Trophoblast cell (in vitro differentiated cells and primary cell): ENCODE measurements at regions not wholly inside any gene's neighbourhood (a gene's known extent, or its start where the extent isn't known, plus 50 kb on each side); places are given as distances from the start of the nearest gene placed in this dataset.
A peak's percentile ranks its signal among the peaks of the same experiment; 100 is the strongest.
"Not testable (repeated sequence)": the region's sequence is repeated elsewhere in the genome, so short reads cannot be mapped to it uniquely, and the experiment has no call there.

Experiments
- DNase-seq, 2 donors: peaks; one replicate each; pipeline ENCODE4 v3.0.0-alpha.2; 2016
- H2AFZ ChIP-seq: 2 replicates; pipeline ENCODE4 v1.6.1; 2013; ENCODE audit warnings: low read length, moderate library complexity, mild to moderate bottlenecking; ENCODE audit not compliant: insufficient read depth, poor library complexity
- H2AK5ac ChIP-seq: 2 replicates; pipeline ENCODE4 v1.6.1; 2013; ENCODE audit warnings: mild to moderate bottlenecking, low read length
- H2BK120ac ChIP-seq: 2 replicates; pipeline ENCODE4 v1.6.1; 2013; ENCODE audit warnings: low read length, mild to moderate bottlenecking, moderate library complexity; ENCODE audit not compliant: insufficient read depth, poor library complexity
- H2BK12ac ChIP-seq: 2 replicates; pipeline ENCODE4 v1.6.1; 2013; ENCODE audit warnings: mild to moderate bottlenecking, low read length, moderate library complexity
- H2BK5ac ChIP-seq: 2 replicates; pipeline ENCODE4 v1.6.1; 2013; ENCODE audit warnings: low read length, low read depth, moderate library complexity, mild to moderate bottlenecking; ENCODE audit not compliant: poor library complexity
- H3K14ac ChIP-seq: 2 replicates; pipeline ENCODE4 v1.6.1; 2013; ENCODE audit warnings: mild to moderate bottlenecking, low read length
- H3K18ac ChIP-seq: 2 replicates; pipeline ENCODE4 v1.6.1; 2013; ENCODE audit warnings: mild to moderate bottlenecking, low read length
- H3K23ac ChIP-seq: 2 replicates; pipeline ENCODE4 v1.6.1; 2013; ENCODE audit warnings: low read length
- H3K27ac ChIP-seq: 2 replicates; pipeline ENCODE4 v1.5.1; 2013; ENCODE audit warnings: low read depth, mild to moderate bottlenecking, inconsistent platforms, low read length, moderate library complexity
- H3K27me3 ChIP-seq: 2 replicates; pipeline ENCODE4 v1.6.1; 2013; ENCODE audit warnings: inconsistent platforms, mild to moderate bottlenecking, low read length, moderate library complexity; ENCODE audit not compliant: insufficient read depth
- H3K36me3 ChIP-seq, 2 experiments: 1 replicate in 1 of 2; 2 replicates in 1 of 2; pipeline ENCODE4 v1.6.1; 2013; ENCODE audit warnings: low read length in 2 of 2, mild to moderate bottlenecking in 2 of 2, moderate library complexity in 1 of 2; ENCODE audit not compliant: insufficient read depth in 2 of 2, control insufficient read depth in 1 of 2
- H3K4ac ChIP-seq: 2 replicates; pipeline ENCODE4 v1.6.1; 2013; ENCODE audit warnings: low read depth, mild to moderate bottlenecking, low read length, moderate library complexity
- H3K4me1 ChIP-seq, 2 experiments: 1 replicate in 1 of 2; 2 replicates in 1 of 2; pipeline ENCODE4 v1.6.1; 2013; ENCODE audit warnings: low read length in 2 of 2, mild to moderate bottlenecking in 2 of 2, moderate library complexity in 1 of 2; ENCODE audit not compliant: insufficient read depth in 2 of 2, control insufficient read depth in 1 of 2
- H3K4me2 ChIP-seq: 2 replicates; pipeline ENCODE4 v1.6.1; 2013; ENCODE audit warnings: inconsistent platforms, mild to moderate bottlenecking, low read length, moderate library complexity
- H3K4me3 ChIP-seq: 2 replicates; pipeline ENCODE4 v1.5.1; 2013; ENCODE audit warnings: mild to moderate bottlenecking, low read depth, low read length, inconsistent platforms
- H3K79me1 ChIP-seq: one replicate; pipeline ENCODE4 v1.6.1; 2013; ENCODE audit warnings: low read length
- H3K79me2 ChIP-seq: 2 replicates; pipeline ENCODE4 v1.6.1; 2013; ENCODE audit warnings: low read length, mild to moderate bottlenecking; ENCODE audit not compliant: control insufficient read depth, insufficient read depth, poor library complexity
- H3K9ac ChIP-seq: 2 replicates; pipeline ENCODE4 v1.6.1; 2013; ENCODE audit warnings: mild to moderate bottlenecking, low read length
- H3K9me3 ChIP-seq: 2 replicates; pipeline ENCODE4 v1.6.1; 2013; ENCODE audit warnings: low read depth, mild to moderate bottlenecking, control low read depth, inconsistent platforms, low read length; ENCODE audit not compliant: insufficient read depth
- H4K12ac ChIP-seq: 2 replicates; pipeline ENCODE4 v1.6.1; 2013; ENCODE audit warnings: low read depth, mild to moderate bottlenecking, low read length, moderate library complexity
- H4K8ac ChIP-seq: 2 replicates; pipeline ENCODE4 v1.6.1; 2013; ENCODE audit warnings: low read depth, mild to moderate bottlenecking, low read length, moderate library complexity
- H4K91ac ChIP-seq: one replicate; pipeline ENCODE4 v1.6.1; 2013; ENCODE audit warnings: low read depth, mild to moderate bottlenecking, low read length, moderate library complexity
- WGBS: extraction: QIAGEN DNeasy Blood & Tissue Kit; methylation state at CpG from one replicate; pipeline ENCODE4 v1.1.7; 2013; ENCODE audit warnings: missing lambda C conversion rate; ENCODE audit not compliant: insufficient read length, insufficient coverage; ENCODE audit errors: extremely low coverage; 5-methylcytosine and 5-hydroxymethylcytosine counted together

DNA sequence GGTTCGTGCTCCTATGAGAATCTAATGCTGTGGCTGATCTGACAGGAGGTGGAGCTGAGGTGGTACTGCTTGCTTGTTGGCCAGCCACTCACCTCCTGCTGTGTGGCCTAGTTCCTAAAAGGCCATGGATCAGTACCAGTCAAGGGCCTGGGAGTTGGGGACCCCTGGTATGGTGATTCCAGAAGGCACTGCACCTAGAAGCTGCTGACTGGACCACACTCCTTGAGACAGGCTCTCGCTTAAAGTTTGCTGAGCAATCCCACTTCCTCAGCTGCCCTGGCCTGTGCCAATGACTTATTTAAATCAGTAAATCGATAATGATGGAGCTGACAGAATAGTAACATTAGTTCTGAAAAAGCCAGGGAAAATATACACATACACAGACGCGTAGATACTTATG, 98.6 kb upstream of the LYZL2 start:
- Histone ChIP-seq H3K27ac (no peak overlapping the region), H3K23ac (no peak overlapping the region), H3K4me2 (no peak overlapping the region), H3K14ac (no peak overlapping the region), H2BK12ac (no peak overlapping the region), H3K4me1 (no peaks in the 10 kb centered on the region), H2AFZ (no peak overlapping the region), H3K27me3 (no peaks in the 10 kb centered on the region), H2BK120ac (no peak overlapping the region), H3K9ac (no peak overlapping the region), H3K4me3 (no peak overlapping the region), H3K79me1 (no peaks in the 10 kb centered on the region), H3K18ac (no peak overlapping the region), H2AK5ac (no peak overlapping the region), H3K9me3 (no peaks in the 10 kb centered on the region), H3K4ac (no peak overlapping the region), H4K12ac (no peak overlapping the region), H4K91ac (no peak overlapping the region), H2BK5ac (no peak overlapping the region), H4K8ac (no peak overlapping the region), H3K36me3 (no peaks in the 10 kb centered on the region), H3K79me2 (no peaks in the 10 kb centered on the region)
- no peak for DNase-seq
- no CpG with 5 or more reads among the region's 5 CpGs for WGBS

DNA sequence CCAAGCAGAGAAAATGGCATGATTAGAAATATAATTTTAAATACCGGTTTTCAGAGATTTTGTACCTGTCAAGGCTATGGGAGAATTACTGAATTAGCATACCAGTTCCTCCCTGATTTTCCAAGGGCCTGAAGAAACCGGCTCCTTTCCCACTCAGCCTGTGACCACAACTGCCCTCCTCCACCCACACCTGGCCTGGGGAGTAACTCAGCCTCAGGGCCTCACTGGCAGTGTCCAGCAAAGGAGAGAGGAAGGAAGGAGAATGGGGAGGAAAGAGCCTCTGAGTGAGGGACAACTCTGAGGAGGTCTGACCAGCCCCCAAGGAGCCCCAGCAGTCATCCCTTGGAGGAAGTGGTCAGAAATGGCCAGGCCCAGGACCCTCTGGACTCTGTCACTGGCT, 98.0 kb upstream of the LYZL2 start:
- no peaks in the 10 kb centered on the region for H3K9me3 ChIP-seq
- H2BK5ac ChIP-seq, result no peak overlapping the region
- H2AK5ac ChIP-seq, result no peak overlapping the region
- H3K36me3 ChIP-seq, result no peaks in the 10 kb centered on the region
- no peak for DNase-seq
- H3K4me1 ChIP-seq, result no peaks in the 10 kb centered on the region
- H3K14ac ChIP-seq, result no peak overlapping the region
- H2BK12ac ChIP-seq, result no peak overlapping the region
- H4K12ac ChIP-seq, result no peak overlapping the region
- H2AFZ ChIP-seq, result no peak overlapping the region
- no peak overlapping the region for H4K91ac ChIP-seq
- H3K79me2 ChIP-seq, result no peaks in the 10 kb centered on the region
- H3K18ac ChIP-seq, result no peak overlapping the region
- no peak overlapping the region for H3K23ac ChIP-seq
- H3K4ac ChIP-seq, result no peak overlapping the region
- WGBS, result no CpG with 5 or more reads among the region's 2 CpGs
- H4K8ac ChIP-seq, result no peak overlapping the region
- H2BK120ac ChIP-seq, result no peak overlapping the region
- no peak overlapping the region for H3K4me3 ChIP-seq
- H3K4me2 ChIP-seq, result no peak overlapping the region
- H3K9ac ChIP-seq, result no peak overlapping the region
- H3K27me3 ChIP-seq, result no peaks in the 10 kb centered on the region
- no peak overlapping the region for H3K27ac ChIP-seq
- H3K79me1 ChIP-seq, result no peaks in the 10 kb centered on the region

DNA sequence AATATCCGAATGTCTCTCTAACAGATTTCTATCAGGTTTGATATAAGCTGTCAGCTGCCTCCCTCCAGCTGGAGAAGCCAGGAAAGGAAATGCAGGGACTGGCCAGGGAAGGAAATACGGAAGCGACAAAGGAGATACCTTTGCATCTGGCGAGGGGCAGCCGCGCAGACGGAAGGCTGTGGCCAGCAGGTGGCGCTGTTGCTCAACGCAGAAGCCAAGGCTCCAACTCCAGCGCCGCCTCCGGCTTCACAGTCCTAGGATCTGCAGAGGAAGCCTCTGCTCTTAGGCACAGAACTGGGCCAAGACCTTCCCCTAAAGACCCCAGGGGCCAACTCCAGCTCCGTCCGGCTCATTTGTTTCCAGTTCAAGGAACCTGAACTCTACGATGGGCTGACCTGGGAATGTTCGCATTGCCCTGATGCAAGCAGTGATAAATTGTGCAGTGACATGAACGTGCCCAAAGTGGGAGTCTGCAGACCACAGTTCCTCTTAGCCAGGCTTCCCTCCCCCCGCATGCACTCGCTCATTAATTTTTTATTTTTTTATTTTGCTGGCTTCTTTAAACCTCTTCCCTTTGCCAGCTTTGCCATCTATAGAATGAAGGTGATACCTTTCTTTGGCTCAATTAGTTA, 97.3 kb upstream of the LYZL2 start:
- WGBS, result no CpG with 5 or more reads among the region's 19 CpGs
- not testable (repeated sequence) for H2BK5ac ChIP-seq, H3K23ac ChIP-seq, H2AFZ ChIP-seq, H3K79me1 ChIP-seq, H3K27me3 ChIP-seq, H2BK120ac ChIP-seq, H3K27ac ChIP-seq, H3K18ac ChIP-seq, H4K91ac ChIP-seq, H4K8ac ChIP-seq, H3K79me2 ChIP-seq, H2BK12ac ChIP-seq, H3K9ac ChIP-seq, H3K4me2 ChIP-seq, H3K4me3 ChIP-seq, H3K4ac ChIP-seq, H3K14ac ChIP-seq, H3K36me3 ChIP-seq, H3K4me1 ChIP-seq, H2AK5ac ChIP-seq, H4K12ac ChIP-seq, H3K9me3 ChIP-seq
- DNase-seq, result peak; percentile 78 to 87

DNA sequence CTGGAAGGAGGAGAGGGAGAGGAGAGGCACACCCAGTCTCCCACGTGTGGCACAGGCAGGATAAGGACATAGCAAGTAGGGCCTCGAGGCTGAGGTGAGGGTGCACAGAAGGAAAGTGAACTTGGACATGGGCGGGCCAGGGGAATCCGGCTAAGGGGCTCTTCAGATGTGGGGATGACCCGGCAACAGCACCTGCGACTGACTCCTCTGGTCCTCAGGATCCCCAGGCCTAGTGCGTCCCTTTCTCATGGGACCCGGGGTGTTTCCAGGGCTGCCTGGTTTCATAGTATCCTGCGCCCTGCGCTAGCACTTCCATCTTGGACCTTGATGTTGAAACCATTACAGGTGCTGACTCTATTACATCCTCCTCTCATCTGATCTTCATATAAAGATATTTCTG, 96.1 kb upstream of the LYZL2 start:
- H4K8ac ChIP-seq, result no peak overlapping the region
- H3K9ac ChIP-seq, result no peak overlapping the region
- peaks cover 0 to 2% of the 10 kb centered on the region in 2 experiments for H3K4me1 ChIP-seq
- no peak overlapping the region for H2AFZ ChIP-seq
- H2BK12ac ChIP-seq, result no peak overlapping the region
- H3K9me3 ChIP-seq, result no peaks in the 10 kb centered on the region
- H3K4me2 ChIP-seq, result no peak overlapping the region
- no peak overlapping the region for H3K14ac ChIP-seq
- H3K27me3 ChIP-seq, result no peaks in the 10 kb centered on the region
- no peak overlapping the region for H4K91ac ChIP-seq
- no peak overlapping the region for H2BK5ac ChIP-seq
- no peak overlapping the region for H3K27ac ChIP-seq
- H4K12ac ChIP-seq, result no peak overlapping the region
- H3K18ac ChIP-seq, result no peak overlapping the region
- H3K79me2 ChIP-seq, result no peaks in the 10 kb centered on the region
- no peak overlapping the region for H3K23ac ChIP-seq
- H3K4me3 ChIP-seq, result no peak overlapping the region
- H3K36me3 ChIP-seq, result no peaks in the 10 kb centered on the region
- H2AK5ac ChIP-seq, result peak overlapping the region; percentile 53
- no peak overlapping the region for H3K4ac ChIP-seq
- no peak overlapping the region for H2BK120ac ChIP-seq
- no peaks in the 10 kb centered on the region for H3K79me1 ChIP-seq
- WGBS, result no CpG with 5 or more reads among the region's 10 CpGs
- no peak for DNase-seq
